Prostate gland (tissue), 2 donors: ENCODE measurements at regions not wholly inside any gene's neighbourhood (a gene's known extent, or its start where the extent isn't known, plus 50 kb on each side); places are given as distances from the start of the nearest gene placed in this dataset.

Source experiments
- CTCF ChIP-seq, 4 experiments: fragments of 200-600 bp in 2 of 4; fragments of 450-650 bp in 2 of 4; sonication (generic) in 2 of 4; IDR thresholded peaks; 1 replicate in 3 of 4; 2 replicates in 1 of 4; pipeline ENCODE4 v1.5.1; 2016 to 2019; ENCODE audit warnings: antibody characterized with exemption in 4 of 4, mild to moderate bottlenecking in 2 of 4, moderate library complexity in 2 of 4
- POLR2A ChIP-seq: fragments of 450-650 bp; IDR thresholded peaks from one replicate; pipeline ENCODE4 v1.6.1; 2016; ENCODE audit warnings: antibody characterized with exemption, mild to moderate bottlenecking
- POLR2AphosphoS5 ChIP-seq: sonication (generic); formaldehyde crosslinking; IDR thresholded peaks from one replicate; pipeline ENCODE4 v1.6.1; 2017; ENCODE audit warnings: antibody characterized with exemption

GRCh38 chr6:22755605-22756004 lies 186.2 kb downstream of the HDGFL1 start:
- TF ChIP-seq CTCF (IDR thresholded peaks at IDR 0.05), result no peak
- TF ChIP-seq POLR2A, result no peak
- no peak for TF ChIP-seq POLR2AphosphoS5
